ENCODE measurements at regions not wholly inside any gene's neighbourhood (a gene's known extent, or its start where the extent isn't known, plus 50 kb on each side); places are given as distances from the start of the nearest gene placed in this dataset.

DNA sequence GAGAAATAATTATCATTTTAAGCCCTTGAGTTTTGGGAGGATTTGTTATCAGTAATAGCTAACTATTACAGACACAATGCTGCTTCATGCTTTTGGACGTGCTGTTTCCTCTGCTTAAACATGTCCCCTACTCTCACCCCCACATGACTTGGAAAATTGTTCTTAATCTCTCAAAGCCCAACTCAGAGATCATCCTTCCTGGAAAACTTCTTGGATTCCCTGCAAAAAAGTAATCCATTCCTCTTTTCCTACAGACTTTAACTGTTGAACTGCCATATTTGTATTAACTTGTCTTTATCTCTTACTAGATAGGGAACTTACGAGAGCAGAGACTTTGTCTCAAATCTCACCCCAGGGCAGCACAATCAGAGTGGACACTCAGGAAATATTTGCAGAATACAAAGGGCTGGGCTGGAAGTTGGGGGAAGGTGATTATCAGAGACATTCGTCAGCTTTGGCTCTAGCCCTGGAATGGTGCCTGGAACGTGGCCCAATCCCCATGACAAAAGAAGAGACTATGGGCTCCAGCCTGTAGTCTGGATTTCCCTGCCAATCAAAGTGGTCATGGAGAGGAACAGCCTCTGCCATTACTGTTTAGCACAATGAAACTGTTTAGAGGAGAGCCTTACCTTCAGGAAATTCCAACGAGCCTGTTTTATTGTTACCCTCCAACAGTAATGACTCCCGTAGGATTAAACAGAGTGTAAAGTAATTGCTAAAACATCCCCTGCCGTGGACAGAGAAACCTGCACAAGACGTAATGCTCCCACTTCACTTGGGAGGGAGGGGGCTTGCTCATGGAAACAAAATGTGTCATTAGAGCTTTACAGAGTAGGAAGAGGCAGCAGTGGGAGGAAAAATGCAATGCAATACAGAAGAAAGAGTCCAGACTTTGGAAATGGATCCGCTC, 140.4 kb upstream of the AUTS2 start:
- DNase-seq (ENCODE audit: low read depth, low spot score), result no peak
- no peak overlapping the region for H3K27ac ChIP-seq

DNA sequence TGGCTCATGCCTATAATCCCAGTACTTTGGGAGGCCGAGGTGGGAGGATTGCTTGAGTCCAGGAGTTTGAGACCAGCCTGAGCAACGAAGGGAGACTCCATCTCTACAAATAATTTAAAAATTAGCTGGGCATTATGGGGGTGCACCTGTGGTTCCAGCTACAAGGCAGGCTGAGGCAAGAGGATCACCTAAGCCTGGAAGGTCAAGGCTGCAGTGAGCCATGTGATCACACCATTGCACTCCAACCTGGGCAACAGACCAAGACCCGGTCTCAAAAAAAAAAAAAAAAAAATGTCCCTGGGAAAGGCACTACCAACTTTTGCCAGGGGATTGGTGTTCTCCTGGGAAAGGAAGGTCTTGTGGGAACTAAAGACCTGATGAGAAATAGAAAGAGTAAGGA, 134.2 kb upstream of the AUTS2 start:
- H3K27ac ChIP-seq, result no peak overlapping the region
- DNase-seq (ENCODE audit: low read depth, low spot score), result no peak

DNA sequence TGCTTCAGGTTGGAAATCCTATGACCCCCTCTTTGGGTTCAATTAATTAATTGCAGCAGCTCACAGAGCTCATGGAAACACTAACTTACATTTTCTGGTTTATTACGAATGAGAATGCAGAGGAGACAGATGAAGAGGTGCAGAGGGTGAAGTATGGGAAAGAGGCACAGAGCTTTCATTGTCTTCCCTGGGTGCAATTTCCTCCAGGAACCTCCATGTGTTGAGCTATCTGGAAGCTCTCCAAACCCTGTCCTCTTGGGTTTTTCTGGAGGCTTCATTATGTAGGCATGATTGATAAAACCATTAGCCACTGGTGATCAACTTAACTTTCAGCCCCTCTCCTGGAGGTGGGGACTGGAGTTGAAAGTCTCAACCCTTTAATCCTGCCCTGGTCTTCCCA, 133.0 kb upstream of the AUTS2 start:
- DNase-seq (ENCODE audit: low read depth, low spot score), result no peak
- no peak overlapping the region for H3K27ac ChIP-seq

DNA sequence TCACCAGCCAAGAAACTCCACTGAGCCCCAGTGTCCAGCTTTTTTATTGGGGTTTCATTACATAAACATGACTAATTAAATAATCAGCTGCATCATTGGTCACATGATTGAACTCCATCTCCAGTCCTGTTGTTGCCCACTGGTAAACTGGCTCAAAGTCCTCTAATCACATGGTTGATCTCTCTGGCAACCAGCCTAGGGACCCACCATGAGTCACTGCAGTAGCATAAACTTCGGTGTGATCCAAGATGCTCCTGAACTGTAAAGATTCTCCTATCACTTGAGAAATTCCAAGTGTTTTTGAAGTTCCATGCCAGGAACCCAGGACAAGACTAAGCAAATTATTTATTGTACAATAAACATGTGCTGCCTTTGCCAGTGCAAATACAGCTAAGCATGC, 130.4 kb upstream of the AUTS2 start:
- DNase-seq (ENCODE audit: low read depth, low spot score), result no peak
- no peak overlapping the region for H3K27ac ChIP-seq

DNA sequence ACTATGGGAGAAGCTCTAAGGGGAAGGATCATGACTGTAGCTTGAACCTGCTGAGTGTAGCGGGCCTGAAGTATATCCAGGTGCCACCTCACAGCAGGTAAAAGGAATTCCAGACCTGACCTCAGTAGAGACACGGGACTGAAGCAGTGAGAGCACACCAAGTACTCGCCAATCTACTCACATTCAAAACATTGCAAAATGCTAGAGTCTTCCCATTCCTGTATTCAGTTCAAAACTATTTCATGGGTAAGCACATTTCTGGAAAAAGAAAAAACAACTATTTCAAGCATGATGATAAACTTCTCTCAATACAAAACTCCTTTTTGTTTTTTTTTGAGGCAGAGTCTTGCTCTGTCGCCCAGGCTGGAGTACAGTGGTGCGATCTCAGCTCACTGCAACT, 121.9 kb upstream of the AUTS2 start:
- DNase-seq (ENCODE audit: low read depth, low spot score), result no peak
- no peak overlapping the region for H3K27ac ChIP-seq

DNA sequence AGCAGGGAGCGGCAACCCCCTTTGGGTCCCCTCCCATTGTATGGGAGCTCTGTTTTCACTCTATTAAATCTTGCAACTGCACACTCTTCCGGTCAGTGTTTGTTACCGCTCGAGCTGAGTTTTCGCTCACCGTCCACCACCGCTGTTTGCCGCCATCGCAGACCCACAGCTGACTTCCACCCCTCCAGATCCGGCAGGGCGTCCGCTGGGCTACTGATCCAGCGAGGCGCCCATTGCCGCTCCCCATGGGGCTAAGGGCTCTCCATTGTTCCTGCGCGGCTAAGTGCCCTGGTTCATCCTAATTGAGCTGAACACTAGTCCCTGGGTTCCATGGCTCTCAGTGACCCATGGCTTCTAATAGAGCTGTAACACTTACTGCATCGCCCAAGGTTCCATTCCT, 115.6 kb upstream of the AUTS2 start:
- no peak for DNase-seq (ENCODE audit: low read depth, low spot score)
- H3K27ac ChIP-seq, result no peak overlapping the region

DNA sequence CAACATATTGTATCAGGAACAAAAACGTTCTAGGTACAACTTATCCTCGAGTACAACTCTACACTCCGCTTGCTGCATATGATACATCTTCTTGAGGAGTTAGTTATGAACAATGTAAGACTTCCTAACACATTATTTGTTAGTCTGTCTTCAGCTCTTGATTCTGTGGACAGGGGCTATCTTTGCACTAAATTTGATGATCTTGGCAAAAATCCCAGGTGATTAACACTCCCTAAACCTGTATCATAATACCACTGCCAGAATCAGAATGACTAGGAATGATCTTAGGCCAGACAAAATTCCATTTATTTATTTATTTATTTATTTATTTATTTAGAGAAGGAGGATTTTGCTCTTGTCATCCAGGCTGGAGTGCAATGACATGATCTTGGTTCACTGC, 108.7 kb upstream of the AUTS2 start:
- H3K27ac ChIP-seq, result no peak overlapping the region
- DNase-seq (ENCODE audit: low read depth, low spot score), result no peak

DNA sequence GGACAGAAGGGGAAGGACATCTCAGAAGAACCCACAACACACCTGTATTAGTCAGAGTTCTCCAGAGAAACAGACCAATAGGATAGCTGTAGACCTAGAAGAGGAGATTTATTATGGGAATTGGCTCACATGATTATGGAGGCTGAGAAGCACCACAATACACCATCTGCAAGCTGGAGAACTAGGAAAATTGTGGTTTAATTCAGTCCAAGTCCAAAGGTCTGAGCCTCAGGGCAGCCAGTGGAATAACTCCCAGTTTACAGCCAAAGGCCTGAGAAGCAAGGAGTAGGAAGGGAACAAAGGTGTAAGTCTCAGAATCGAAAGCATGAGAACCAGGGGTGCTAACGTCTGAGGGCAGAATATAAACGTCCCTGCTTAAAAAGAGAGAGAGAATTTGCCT, 99.6 kb upstream of the AUTS2 start:
- DNase-seq (ENCODE audit: low read depth, low spot score), result no peak
- H3K27ac ChIP-seq, result no peak overlapping the region

DNA sequence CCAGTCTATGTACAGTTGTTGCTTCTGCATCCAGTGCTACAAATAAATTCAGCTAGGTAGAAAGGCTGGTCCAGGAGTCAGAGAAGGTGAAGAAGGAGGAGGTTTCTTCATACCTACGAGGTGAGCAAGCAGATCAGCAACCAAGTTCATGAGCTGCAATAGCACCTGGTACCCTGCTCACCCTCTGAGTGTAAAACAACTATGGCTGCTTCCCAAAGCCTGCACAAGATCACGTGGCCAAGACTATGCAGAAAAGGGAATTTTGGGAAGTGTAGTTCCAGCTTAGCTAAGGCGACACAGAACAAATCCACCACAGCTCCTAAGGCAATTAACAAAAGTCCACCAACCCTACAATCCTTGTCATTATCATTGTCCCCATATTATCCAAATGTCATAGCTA, 95.9 kb upstream of the AUTS2 start:
- H3K27ac ChIP-seq, result no peak overlapping the region
- no peak for DNase-seq (ENCODE audit: low read depth, low spot score)

DNA sequence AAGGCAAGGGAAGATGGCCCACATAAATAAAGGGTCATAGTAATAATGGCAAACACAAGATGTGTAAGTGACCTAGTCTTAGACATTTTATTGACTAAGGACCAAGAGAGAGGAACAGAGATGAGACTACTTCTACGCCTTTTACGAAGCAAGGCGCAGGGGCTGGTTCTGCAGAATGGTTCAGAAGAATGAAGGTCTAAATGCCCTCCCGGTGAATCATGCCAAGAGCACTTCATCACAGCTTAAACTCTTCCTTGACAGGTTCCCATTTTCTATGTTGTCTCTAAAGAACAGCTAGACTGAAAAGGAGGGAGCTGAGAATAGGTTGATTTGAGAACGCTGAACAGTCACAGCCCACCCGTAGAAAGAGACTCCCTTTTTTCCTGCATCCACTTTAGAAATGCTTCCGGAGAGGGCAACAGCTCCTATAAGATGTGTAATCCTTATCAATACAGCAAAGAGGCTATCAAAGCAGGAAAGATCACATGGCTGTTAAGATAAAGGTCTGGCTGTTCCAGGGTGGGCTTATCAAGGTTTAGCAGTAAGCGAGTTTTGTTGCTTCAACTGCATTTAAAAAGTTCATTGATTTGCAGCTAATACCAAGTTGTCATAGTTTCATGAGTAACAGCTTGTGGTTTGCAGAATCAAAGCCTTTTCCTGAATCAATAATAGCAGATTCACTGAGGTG, 93.4 kb upstream of the AUTS2 start:
- H3K27ac ChIP-seq, result no peak overlapping the region
- no peak for DNase-seq (ENCODE audit: low read depth, low spot score)

DNA sequence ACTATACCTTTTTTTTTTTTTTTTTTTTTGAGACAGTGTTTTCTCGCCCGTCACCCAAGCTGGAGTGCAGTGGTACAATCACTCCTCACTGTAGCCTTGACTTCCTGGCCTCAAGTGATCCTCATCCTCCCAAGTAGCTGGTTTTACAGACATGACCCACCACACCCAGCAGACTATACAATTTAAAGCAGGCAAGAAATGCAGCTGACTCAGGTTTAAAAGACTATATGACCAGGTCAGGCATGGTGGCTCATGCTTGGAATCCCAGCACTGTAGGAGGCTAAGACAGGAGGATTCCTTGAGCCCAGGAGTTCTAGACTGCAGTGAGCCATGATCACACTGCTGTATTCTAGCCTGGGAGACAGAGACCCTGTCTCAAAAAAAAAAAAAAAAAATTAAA, 89.5 kb upstream of the AUTS2 start:
- H3K27ac ChIP-seq, result no peak overlapping the region
- DNase-seq (ENCODE audit: low read depth, low spot score), result no peak

DNA sequence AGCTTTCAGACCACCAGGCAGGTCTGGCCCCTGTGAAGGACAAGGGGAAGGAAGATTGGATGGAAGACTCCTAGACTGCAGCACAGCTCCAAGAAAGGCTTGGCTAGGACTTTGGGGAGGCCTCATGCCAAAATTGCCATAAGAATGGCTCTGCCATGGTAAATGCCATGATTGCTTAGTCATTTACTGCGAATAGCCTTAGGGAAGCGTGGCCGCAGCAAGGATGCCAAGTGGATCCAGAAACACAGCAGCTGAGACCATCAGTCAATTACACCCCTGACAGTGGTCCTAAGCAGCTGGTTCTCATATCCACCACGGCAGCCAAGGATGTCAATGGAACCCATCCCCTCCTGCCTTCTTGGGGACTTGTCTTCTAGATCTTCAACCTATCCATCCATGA, 88.2 kb upstream of the AUTS2 start:
- no peak for DNase-seq (ENCODE audit: low read depth, low spot score)
- H3K27ac ChIP-seq, result no peak overlapping the region

DNA sequence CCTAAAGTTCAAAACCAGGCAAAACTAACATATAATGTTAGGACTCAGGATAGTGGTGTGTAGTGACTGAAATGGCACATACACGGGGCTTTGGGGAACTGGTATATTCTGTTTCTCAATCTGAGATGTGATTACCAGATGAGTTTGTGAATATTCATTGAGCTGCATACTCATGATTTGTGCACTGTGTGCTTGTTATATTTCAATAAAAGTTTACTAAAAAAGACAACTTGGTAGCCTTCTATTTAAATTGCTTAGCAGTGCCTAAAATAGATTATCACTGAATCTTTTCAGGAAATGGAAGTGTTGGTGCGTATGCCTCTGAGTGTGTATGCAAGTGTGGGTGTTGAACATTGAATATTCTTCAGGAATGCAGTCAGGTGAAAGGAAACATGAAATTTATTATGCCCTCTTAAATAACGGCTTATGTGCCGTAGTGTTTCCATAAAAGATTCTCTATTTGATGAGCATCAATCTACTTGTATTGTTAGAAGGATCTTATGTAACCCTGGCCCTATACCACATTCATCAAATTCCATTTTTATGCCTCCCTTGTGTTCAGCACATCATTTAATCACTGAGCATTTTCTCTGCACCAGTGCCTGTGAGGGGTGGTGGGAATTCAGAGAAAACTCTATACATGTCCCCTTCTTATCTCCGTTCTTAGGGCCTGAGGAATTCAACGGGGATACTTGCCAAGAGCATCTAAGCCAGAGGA, 82.6 kb upstream of the AUTS2 start:
- DNase-seq (ENCODE audit: low read depth, low spot score), result no peak

DNA sequence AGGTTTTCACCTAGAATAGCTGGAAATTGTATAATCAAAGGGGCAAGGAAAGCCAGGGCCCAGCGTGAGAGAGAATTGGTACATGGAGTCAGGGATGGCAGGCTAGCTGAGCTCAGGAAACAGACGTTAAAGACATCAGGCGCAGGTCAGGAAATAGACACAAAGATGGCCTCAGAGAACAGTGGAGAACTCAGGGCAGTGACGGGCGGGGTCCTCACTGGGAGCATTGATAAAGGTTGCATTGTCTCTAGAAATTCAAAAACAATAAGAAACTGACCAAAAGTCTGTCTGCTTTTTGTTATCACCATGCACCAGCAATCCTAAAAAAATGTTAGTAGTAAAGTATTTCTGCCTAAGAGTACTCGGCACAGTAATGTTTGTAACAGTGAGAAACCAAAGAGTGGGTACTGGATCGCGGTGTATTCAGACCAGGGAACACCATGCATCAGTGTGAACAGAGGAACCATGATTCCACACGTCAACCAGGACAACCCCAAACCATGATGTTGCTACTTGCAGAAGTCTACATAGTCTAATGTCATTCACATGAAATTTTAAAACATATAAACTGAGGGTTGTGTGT, 81.9 kb upstream of the AUTS2 start:
- no peak overlapping the region for H3K27ac ChIP-seq
- DNase-seq (ENCODE audit: low read depth, low spot score), result no peak

More for the DNA sequence above, 82.6 kb upstream of the AUTS2 start:
- no peak overlapping the region for H3K27ac ChIP-seq

DNA sequence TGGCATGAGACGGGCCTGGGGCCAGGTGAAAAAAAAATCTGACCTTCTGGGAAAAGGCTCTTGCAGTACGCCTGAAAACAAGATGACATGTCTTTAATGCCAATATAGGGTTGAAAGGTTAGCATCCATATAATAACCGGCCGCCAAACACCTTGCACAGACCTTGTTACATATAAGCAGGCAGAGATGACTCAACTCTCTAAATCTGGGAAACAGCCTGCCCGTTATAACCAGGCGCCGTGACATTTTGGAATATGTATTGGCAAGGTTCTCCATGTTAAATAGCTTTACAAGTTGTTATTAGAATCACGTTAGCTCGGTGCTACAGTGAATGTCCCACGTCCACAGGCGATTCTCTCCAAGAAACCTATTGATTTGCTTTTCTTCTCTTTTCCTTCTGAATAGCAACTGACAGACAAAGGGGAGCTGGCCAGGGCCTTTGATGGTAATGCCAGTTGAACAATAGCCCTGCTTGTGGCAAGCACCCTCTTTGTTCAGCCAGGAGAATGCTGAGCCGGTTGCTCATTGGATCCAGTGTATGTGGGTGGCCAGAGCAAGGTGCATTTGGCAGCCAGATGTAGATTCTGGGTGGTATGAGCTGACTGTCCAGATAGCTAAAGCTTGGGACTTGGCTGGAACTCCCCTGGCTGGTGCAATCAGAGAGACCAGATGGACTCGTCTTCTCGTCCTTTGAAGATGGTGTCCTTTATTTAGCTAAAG, 80.1 kb upstream of the AUTS2 start:
- DNase-seq (ENCODE audit: low read depth, low spot score), result no peak
- H3K27ac ChIP-seq, result no peak overlapping the region

DNA sequence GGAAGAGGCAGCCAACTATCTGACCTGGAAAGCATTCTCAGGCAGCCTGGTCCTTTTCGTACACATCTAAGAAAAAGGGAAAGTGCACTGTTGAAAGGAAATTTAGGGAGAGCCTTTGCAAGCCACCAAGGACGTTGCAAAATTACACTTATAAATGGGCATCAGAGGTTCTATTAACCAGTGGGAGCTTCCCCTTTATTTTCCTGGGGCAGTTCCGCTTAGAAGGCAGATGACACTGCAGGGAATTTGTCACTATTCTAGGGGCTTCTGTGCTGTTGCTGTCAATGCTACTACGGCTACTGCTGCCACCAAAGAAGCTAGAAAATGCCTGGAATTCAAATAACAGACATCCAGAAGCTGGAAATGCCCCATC, 79.6 kb upstream of the AUTS2 start:
- DNase-seq (ENCODE audit: low read depth, low spot score), result no peak
- no peak overlapping the region for H3K27ac ChIP-seq

DNA sequence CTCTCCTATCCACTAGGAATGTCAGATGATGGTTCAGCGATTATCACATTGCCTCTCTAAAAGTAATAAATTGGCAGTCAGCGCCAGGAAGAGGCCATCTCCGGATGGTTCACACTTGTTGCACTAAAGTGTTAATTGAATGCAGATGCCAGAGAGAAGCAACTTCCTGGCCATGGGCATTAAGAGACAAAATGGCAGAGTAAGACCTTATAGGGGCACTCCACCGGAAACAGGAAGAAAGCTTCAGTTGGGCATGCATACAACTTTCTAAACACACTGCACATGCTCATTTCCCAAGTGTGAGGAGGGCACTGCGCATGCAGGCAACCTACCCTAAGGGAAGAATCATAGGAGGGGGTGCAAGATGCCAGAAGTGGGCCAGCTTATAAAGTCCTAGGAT, 71.7 kb upstream of the AUTS2 start:
- no peak overlapping the region for H3K27ac ChIP-seq
- DNase-seq (ENCODE audit: low read depth, low spot score), result no peak

DNA sequence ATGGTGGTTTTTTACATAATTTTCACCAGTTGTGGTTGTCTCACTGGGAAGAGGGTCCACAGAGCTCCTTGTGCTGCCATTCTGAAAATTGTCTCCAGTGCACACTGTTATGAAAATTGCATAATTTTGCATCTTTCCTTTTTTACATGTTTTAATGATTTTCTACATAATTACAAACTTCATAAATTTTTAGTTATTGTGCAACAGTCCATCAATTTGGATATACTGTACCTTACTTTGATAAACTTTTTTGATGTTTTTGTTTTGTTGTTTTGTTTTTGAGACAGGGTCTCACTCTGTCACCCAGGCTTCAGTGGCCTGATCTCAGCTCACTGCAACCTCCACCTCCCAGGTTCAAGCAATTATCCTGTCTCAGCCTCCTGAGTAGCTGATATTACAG, 70.6 kb upstream of the AUTS2 start:
- no peak overlapping the region for H3K27ac ChIP-seq
- DNase-seq (ENCODE audit: low read depth, low spot score), result no peak

DNA sequence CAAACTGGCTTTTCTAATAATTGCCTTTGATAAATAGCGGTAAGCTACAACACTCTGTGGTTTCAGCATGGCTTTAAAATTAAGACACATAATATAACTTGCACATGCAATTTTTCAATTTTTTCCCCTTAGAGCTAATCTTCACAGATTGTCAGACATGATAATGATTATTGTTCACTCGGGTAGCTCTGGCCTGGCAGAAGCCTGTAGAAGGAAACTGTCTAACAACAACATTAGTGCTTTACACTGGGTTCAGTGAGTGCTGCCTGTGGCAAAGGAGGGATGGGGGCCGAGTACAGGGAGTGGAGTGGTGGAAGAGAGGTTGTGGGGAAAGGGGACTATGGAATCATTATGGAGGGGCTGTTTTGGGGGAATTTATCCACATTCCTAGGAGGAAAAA, 67.2 kb upstream of the AUTS2 start:
- no peak overlapping the region for H3K27ac ChIP-seq
- no peak for DNase-seq (ENCODE audit: low read depth, low spot score)

DNA sequence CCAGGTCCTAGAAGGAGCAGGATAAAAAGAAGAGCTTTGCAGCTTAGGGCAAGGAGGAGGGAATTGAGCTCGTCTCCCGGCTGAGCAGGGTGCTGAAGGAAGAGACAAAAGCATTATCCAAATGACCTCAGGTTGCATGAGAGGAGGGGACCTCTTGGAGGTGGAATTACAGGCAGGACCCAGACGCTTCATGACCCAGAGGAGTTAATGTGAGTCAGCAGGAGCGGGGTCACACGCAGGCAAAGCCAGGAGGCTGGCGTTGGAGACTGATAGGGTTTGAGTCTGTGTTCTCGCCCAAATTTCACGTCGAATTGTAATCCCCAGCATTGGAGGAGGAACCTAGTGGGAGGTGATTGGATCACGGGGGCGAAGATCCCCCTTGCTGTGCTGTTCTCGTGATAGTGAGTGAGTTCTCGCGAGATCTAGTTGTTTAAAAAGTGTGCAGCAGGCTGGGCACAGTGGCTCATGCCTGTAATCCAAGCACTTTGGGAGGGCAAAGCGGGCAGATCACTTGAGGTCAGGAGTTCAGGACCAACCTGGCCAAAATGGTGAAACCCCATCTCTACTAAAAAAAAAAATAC, 63.7 kb upstream of the AUTS2 start:
- H3K27ac ChIP-seq, result no peak overlapping the region
- no peak for DNase-seq (ENCODE audit: low read depth, low spot score)

Measured in epithelial cell of prostate (primary cell).